Endodermal cell (in vitro differentiated cells): ENCODE measurements at regions not wholly inside any gene's neighbourhood (a gene's known extent, or its start where the extent isn't known, plus 50 kb on each side); places are given as distances from the start of the nearest gene placed in this dataset.

Source experiments
- DNase-seq: peaks from one replicate; pipeline ENCODE4 v3.0.0-alpha.2; 2017
- H3K27ac ChIP-seq: 2 replicates; pipeline ENCODE4 v1.5.1; 2013; ENCODE audit warnings: mild to moderate bottlenecking, low read depth, low read length, moderate library complexity
- H3K27me3 ChIP-seq: 2 replicates; pipeline ENCODE4 v1.6.1; 2013; ENCODE audit warnings: mild to moderate bottlenecking, low read length, moderate library complexity; ENCODE audit not compliant: insufficient read depth, control insufficient read depth, poor library complexity, severe bottlenecking
- H3K36me3 ChIP-seq: 2 replicates; pipeline ENCODE4 v1.7.0; 2013; ENCODE audit warnings: mild to moderate bottlenecking, low read length, moderate library complexity; ENCODE audit not compliant: control insufficient read depth, insufficient read depth
- H3K4me1 ChIP-seq: one replicate; pipeline ENCODE4 v1.7.0; 2013; ENCODE audit warnings: low read length; ENCODE audit not compliant: control insufficient read depth, insufficient read depth
- H3K4me3 ChIP-seq: 2 replicates; pipeline ENCODE4 v1.5.1; 2013; ENCODE audit warnings: mild to moderate bottlenecking, low read length, moderate library complexity
- H3K9ac ChIP-seq: 2 replicates; pipeline ENCODE4 v1.6.1; 2013; ENCODE audit warnings: mild to moderate bottlenecking, low read length, moderate library complexity; ENCODE audit not compliant: poor library complexity, severe bottlenecking; ENCODE audit errors: extremely low read depth
- H3K9me3 ChIP-seq: 2 replicates; pipeline ENCODE4 v1.6.1; 2013; ENCODE audit warnings: mild to moderate bottlenecking, low read length, moderate library complexity; ENCODE audit not compliant: control insufficient read depth
- H3K27ac Mint-ChIP-seq: 2 replicates; pipeline ENCODE4 v1.8.0; 2020; ENCODE audit warnings: mixed read lengths
- H3K27me3 Mint-ChIP-seq: 2 replicates; pipeline ENCODE4 v1.8.0; 2021; ENCODE audit warnings: mild to moderate bottlenecking, mixed read lengths; ENCODE audit not compliant: insufficient read depth
- H3K36me3 Mint-ChIP-seq: 2 replicates; pipeline ENCODE4 v1.8.0; 2020; ENCODE audit warnings: low read depth, mixed read lengths
- H3K4me1 Mint-ChIP-seq: 2 replicates; pipeline ENCODE4 v1.8.0; 2020; ENCODE audit warnings: mixed read lengths
- H3K4me3 Mint-ChIP-seq: 2 replicates; pipeline ENCODE4 v1.8.0; 2020; ENCODE audit warnings: mild to moderate bottlenecking, moderate library complexity, mixed read lengths
- H3K9me3 Mint-ChIP-seq: 2 replicates; pipeline ENCODE4 v1.8.0; 2020; ENCODE audit warnings: mild to moderate bottlenecking, mixed read lengths
- CTCF ChIP-seq: fragments of 200-600 bp; sonication (generic); conservative IDR thresholded peaks from 2 replicates; pipeline ENCODE4 v1.5.0; 2021; ENCODE audit warnings: antibody characterized with exemption, mild to moderate bottlenecking
- WGBS, 2 experiments: methylation state at CpG; one replicate each; pipeline versions ENCODE4 v1.1.5 to v1.1.7; 2013; ENCODE audit warnings: missing lambda C conversion rate in 2 of 2, mixed read lengths in 1 of 2; ENCODE audit not compliant: insufficient coverage in 1 of 2, insufficient read length in 1 of 2; 5-methylcytosine and 5-hydroxymethylcytosine counted together

GRCh38 chrX:128106630-128107029 lies 54.4 kb upstream of the ACTRT1 start:
- Histone ChIP-seq H3K27me3 (no peaks in the 10 kb centered on the region), H3K9ac (no peak overlapping the region), H3K9me3 (peaks cover 2% of the 10 kb centered on the region), H3K4me1 (no peaks in the 10 kb centered on the region), H3K36me3 (no peaks in the 10 kb centered on the region), H3K27ac (no peak overlapping the region), H3K4me3 (no peak overlapping the region)
- H3K27ac Mint-ChIP-seq: no peak overlapping the region
- H3K9me3 Mint-ChIP-seq: peaks cover 28% of the 10 kb centered on the region
- 7% methylated on average over 1 of the region's 1 CpG; no CpG with 5 or more reads in 1 of the 2 experiments for WGBS, 2 experiments
- peak; percentile 78 for TF ChIP-seq CTCF
- no peak overlapping the region for H3K4me3 Mint-ChIP-seq
- H3K27me3 Mint-ChIP-seq: no peaks in the 10 kb centered on the region
- H3K4me1 Mint-ChIP-seq: no peaks in the 10 kb centered on the region
- H3K36me3 Mint-ChIP-seq: no peaks in the 10 kb centered on the region
- peak; percentile 60 for DNase-seq

DNA sequence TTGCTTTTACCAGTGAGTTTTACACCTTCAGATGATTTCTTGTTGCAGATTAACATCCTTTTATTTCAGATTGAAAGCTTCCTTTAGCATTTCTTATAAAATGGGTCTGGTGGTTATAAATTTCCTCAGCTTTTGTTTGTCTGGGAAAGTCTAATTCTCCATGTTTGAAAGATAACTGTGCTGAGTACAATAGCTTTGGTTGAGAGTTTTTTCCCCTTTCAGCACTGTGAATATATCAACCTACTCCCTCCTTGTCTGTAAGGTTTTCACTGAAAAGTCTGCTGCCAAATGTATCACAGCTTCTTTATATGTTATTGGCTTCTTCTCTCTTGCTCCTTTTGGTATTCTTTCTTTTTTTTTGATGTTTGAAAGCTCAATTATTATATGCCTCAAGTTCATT lies 53.5 kb upstream of the ACTRT1 start:
- Histone ChIP-seq H3K4me1 (no peaks in the 10 kb centered on the region), H3K36me3 (no peaks in the 10 kb centered on the region), H3K9me3 (no peaks in the 10 kb centered on the region), H3K9ac (no peak overlapping the region), H3K27me3 (no peaks in the 10 kb centered on the region), H3K27ac (no peak overlapping the region), H3K4me3 (no peak overlapping the region)
- no peaks in the 10 kb centered on the region for H3K4me1 Mint-ChIP-seq
- no peak overlapping the region for H3K27ac Mint-ChIP-seq
- TF ChIP-seq CTCF: no peak
- H3K36me3 Mint-ChIP-seq: no peaks in the 10 kb centered on the region
- DNase-seq: no peak
- no peak overlapping the region for H3K4me3 Mint-ChIP-seq
- H3K9me3 Mint-ChIP-seq: peaks cover 28% of the 10 kb centered on the region
- no peaks in the 10 kb centered on the region for H3K27me3 Mint-ChIP-seq
